ENCODE measurements at regions not wholly inside any gene's neighbourhood (a gene's known extent, or its start where the extent isn't known, plus 50 kb on each side); places are given as distances from the start of the nearest gene placed in this dataset.

GRCh38 chr5:144102979-144103378 is 67.5 kb downstream of the YIPF5 start:
- Histone ChIP-seq H3K4me3 (ENCODE audit: low read depth, low read length) (no peak overlapping the region), H3K27me3 (ENCODE audit: control insufficient read depth, insufficient read depth, low read length) (no peaks in the 10 kb centered on the region), H3K36me3 (ENCODE audit: control insufficient read depth, insufficient read depth, low read length) (no peaks in the 10 kb centered on the region)
- TF ChIP-seq, protein P1, sequence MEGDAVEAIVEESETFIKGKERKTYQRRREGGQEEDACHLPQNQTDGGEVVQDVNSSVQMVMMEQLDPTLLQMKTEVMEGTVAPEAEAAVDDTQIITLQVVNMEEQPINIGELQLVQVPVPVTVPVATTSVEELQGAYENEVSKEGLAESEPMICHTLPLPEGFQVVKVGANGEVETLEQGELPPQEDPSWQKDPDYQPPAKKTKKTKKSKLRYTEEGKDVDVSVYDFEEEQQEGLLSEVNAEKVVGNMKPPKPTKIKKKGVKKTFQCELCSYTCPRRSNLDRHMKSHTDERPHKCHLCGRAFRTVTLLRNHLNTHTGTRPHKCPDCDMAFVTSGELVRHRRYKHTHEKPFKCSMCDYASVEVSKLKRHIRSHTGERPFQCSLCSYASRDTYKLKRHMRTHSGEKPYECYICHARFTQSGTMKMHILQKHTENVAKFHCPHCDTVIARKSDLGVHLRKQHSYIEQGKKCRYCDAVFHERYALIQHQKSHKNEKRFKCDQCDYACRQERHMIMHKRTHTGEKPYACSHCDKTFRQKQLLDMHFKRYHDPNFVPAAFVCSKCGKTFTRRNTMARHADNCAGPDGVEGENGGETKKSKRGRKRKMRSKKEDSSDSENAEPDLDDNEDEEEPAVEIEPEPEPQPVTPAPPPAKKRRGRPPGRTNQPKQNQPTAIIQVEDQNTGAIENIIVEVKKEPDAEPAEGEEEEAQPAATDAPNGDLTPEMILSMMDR (IDR thresholded peaks at IDR 0.05; ENCODE audit: insufficient read depth, low read depth, low read length) = no peak
- ChIA-PET POLR2A (no interaction called here), CTCF (no interaction called here)
- no peak for DNase-seq (ENCODE audit: low read depth)

DNA sequence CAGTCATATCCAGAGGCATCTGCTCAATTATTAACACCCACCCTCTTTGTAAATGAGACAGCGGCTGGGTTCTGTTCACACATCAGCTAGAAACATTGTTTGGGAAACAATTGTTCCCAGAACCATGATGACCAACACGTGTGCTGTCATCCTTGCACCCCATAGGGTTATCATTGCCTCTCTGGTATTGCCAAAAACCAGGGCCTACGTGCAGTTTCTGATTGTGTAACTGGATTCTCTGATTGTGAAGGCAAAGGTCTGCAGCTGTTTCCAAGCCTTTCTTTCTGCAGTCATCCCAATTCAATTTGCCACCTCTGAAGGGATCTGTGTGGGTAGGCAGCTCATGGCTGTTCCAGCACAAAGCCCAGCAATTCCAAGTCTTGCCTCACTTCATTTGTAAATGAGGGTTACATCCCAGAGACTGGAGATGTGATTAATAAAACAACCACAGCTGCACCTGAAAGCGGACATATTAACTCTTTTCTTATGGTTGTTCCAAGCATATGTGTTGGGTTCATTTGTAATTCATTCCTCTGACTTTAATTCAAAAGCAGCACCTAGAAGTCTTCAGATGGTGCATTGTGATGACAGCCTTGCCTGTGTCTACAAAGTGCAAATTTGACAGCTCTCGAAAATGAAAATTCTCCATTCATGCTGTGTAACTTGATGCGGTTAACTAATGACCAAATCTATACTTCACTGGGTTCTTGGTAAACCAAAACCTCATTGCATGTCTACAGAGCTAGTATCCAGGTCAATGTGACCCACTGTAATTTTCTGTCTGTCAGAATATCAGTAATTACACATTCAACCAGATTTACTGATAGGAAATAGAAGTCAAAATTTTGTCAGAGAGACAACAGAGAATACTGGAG is 66.6 kb downstream of the YIPF5 start:
- TF ChIP-seq, protein P1 (IDR thresholded peaks at IDR 0.05; ENCODE audit: insufficient read depth, low read depth, low read length) = no peak
- H3K4me3 ChIP-seq (ENCODE audit: low read depth, low read length) = no peak overlapping the region
- CTCF ChIA-PET = no interaction called here
- H3K36me3 ChIP-seq (ENCODE audit: control insufficient read depth, insufficient read depth, low read length) = no peaks in the 10 kb centered on the region
- no peaks in the 10 kb centered on the region for H3K27me3 ChIP-seq (ENCODE audit: control insufficient read depth, insufficient read depth, low read length)
- POLR2A ChIA-PET = no interaction called here
- no peak for DNase-seq (ENCODE audit: low read depth)

GRCh38 chr5:144105371-144105770 is 65.1 kb downstream of the YIPF5 start:
- H3K27me3 ChIP-seq (ENCODE audit: control insufficient read depth, insufficient read depth, low read length) = no peaks in the 10 kb centered on the region
- no peak overlapping the region for H3K4me3 ChIP-seq (ENCODE audit: low read depth, low read length)
- TF ChIP-seq, protein P1 (IDR thresholded peaks at IDR 0.05; ENCODE audit: insufficient read depth, low read depth, low read length) = no peak
- ChIA-PET POLR2A (interaction anchor here (0.6 kb wide), 1 partner anchor 43 kb away, joined by 4 read pairs; no protein-coding TSS in a partner anchor), CTCF (no interaction called here)
- no peaks in the 10 kb centered on the region for H3K36me3 ChIP-seq (ENCODE audit: control insufficient read depth, insufficient read depth, low read length)
- DNase-seq (ENCODE audit: low read depth) = no peak

DNA sequence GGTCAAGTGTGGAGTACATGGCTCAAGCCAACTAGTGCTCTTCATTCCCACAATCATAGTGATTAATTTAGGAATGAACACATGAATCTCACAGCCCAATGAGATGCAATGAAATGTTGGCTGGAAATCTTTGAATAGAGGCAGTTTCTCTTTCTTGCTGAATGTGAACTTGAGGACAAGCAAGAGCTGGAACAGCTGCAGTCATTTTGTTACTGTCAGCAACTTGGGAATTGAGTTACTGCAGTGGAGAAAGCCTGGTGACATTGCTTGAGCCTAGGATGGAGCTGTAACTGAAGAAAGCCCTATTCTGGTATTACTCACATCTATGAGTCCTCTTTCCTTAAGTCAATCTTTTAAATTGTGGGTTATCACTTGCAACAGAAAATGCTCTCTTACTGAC is 62.3 kb downstream of the YIPF5 start:
- ChIA-PET POLR2A (no interaction called here), CTCF (interaction anchor here (1.3 kb wide), 1 partner anchor 19 kb away, joined by 3 read pairs; no protein-coding TSS in a partner anchor)
- no peak for DNase-seq (ENCODE audit: low read depth)
- Histone ChIP-seq H3K27me3 (ENCODE audit: control insufficient read depth, insufficient read depth, low read length) (no peaks in the 10 kb centered on the region), H3K4me3 (ENCODE audit: low read depth, low read length) (no peak overlapping the region), H3K36me3 (ENCODE audit: control insufficient read depth, insufficient read depth, low read length) (no peaks in the 10 kb centered on the region)
- TF ChIP-seq, protein P1 (IDR thresholded peaks at IDR 0.05; ENCODE audit: insufficient read depth, low read depth, low read length) = no peak
